GM19099 (cell line): ENCODE measurements at regions not wholly inside any gene's neighbourhood (a gene's known extent, or its start where the extent isn't known, plus 50 kb on each side); places are given as distances from the start of the nearest gene placed in this dataset.

ENCODE experiments used
- POLR2A ChIP-seq: IDR thresholded peaks from 3 replicates; pipeline ENCODE4 v1.6.1; 2011; ENCODE audit warnings: low read depth; ENCODE audit not compliant: insufficient read length; ENCODE audit errors: extremely low read depth

DNA sequence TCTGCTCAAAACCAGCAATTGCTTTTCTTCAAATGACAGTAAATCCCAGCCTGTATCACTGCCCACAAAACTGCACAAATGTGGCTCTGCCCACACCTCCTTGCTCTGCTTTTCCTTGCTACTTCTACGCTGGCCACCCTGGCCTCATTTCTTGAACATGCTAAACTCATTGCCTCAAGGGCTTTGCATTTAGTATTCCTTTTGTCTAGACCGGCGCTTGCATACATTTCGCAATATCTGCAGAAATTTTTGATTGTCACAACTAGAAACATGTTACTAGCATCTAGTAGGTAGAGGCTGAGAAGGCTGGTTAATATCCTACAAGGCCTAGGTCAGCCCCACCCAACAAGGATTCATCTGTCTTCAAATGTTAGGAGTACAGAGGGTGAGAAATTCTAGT lies 2357.8 kb downstream of the MAT2B start:
- TF ChIP-seq POLR2A = no peak

DNA sequence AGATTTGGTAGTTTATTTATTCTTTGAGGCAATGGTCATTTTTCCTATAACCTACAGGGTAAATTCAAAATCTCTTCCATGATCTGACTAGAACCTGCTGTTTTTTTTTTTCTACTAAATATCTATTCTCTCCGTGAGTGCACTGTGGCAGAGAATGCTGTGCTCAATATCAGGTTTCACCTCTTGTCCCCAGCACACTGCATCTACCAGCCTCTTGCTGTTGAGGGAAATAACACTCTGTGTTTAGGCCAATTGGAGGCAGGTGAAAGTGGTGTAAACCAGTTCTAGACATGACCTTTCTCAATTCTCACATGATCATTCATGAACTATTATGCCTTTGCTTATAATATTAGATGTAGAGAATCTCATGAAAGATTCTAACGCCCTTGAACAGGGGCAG lies 2365.9 kb downstream of the MAT2B start:
- no peak for TF ChIP-seq POLR2A

DNA sequence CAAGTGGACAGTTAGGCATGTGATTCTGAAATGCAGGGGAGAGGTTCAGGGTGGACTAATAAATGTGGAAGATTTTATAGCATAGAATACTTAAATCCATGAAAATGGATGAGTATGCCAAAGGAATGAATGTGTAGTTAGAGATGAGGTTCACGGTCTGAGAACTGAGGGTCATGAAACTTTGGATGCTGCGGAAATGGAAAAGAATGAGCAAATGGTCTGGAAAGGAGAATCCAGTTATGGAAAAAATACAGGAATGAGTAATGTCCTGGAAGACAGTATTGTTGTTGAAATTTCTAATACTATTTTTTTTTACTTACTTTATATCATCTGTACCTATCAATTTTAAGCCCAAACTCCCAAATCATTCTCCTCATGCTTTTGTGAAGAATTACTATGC lies 2369.4 kb downstream of the MAT2B start:
- TF ChIP-seq POLR2A = no peak

DNA sequence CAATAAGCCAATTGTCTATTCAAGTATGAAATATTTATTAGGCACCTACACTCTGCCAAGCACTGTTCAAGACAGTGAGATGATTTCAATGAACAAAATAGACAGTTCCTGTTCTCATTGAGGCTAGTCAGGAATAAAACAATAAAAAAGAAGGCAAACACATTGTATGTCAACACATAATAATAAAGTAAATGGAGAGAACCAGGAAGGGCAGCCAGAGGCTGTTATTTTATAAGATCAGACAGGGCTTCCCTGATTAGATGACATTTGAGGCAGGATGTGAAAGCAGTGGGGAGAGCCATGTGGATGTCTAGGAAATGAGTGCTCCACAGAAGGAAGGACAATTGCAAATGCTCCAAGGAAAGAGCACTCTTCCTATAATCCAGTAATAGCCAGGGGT lies 2371.1 kb downstream of the MAT2B start:
- no peak for TF ChIP-seq POLR2A

DNA sequence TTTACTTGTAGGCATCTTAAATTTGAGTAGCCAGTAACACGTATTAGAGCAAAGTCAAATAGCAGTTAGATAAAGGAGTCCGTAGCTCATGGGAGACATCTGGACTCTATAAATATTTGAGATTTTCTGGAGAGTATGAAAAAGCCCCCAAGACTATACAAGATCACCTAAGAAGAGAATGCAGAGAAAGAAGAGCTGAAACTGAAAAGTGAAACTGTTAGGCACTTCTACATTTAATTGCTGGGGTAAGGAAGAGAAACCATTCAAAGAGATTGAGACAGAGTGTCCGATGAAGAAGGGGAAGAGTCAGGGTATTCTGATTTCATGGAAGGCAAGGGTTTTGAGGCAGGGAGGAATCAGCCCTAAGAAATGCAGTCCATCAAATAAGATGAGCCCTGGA lies 2372.1 kb downstream of the MAT2B start:
- no peak for TF ChIP-seq POLR2A

DNA sequence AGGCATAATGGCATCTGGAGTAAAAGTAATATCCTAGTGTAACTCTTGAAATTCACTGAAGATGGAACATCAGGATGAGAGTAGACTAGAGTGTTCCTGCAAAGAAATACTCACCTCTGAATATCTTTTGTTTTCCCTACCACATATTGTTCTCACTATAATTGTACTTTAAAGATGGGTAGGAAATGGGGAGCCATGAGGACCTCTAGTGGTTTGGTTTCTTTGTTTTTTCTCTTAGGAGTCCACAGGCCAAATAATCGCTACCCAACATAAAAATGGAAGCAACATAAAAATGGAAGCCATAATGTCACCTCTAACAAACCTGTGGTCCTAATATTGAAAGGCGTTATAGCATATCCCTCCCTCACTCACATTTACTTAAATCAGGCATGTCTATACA lies 2375.8 kb downstream of the MAT2B start:
- no peak for TF ChIP-seq POLR2A

DNA sequence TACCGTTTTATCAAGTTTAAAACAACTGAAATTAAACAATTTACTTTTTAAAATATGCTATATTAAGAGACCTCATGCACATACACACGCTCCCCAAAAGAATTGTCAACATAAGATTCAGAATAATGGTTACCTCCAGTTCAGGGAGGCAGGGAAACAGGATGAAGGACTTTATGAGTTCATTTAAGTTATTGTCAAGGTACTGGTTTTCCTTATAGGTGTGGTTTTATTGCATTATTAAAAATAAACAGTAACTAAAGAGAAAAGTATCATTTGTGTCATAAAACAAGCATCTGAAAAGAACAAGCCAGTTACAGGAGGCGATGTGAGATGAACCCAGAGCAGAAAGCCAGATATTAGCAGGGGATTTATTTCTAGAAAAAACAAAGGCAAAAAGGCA lies 2376.7 kb downstream of the MAT2B start:
- TF ChIP-seq POLR2A = no peak

DNA sequence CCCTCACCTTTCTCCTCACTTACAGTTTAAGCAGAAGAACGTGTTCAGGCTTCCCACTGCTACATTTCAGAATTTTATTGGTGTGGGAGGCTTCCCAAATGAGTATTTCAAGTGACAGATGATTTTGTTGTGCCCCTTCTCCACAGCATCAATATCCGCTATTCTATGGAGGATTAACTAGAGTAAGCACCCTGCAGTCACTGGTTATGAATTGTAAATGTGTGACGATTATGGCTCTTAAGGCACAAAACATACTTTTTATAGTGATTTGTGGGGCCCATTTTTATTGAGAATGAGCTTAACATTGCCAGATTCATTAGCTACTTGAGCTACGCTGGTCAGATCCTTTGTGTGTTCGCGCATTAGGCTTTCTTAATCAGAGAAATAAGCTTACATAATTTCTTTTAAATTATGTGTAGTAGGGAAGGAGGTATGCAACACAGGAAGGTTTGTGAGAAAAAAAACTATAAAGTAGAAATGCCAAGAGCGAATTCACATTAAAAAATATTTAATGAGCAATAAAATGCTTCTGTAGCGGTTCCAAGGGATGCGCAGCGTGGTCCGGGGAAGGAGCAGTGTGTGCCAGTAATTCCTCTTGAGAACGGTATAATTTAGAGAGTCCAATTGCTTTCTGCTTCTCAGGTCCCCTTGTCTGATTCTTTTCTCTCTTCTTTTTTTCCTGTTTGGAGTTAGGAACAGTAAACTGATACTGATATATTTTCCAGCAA lies 2380.4 kb downstream of the MAT2B start:
- no peak for TF ChIP-seq POLR2A

DNA sequence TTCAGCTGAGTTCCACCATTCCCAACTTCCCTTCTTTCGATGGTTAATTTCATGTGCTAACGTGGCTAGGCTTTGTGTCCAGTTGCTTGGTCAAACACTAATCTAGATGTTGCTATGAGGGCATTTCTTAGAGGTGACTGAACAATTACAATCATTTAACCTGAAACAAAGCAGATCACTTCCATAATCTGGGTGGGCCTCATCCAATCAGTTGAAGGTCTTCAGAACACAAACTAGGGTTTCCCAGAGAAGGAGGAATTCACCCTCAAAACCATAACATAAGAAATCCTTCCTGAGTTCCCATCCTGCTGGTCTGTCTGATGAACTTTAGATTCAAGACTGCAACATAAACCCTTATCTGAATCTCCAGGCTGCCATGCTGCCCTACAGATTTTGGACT lies 2381.7 kb downstream of the MAT2B start:
- TF ChIP-seq POLR2A = no peak

DNA sequence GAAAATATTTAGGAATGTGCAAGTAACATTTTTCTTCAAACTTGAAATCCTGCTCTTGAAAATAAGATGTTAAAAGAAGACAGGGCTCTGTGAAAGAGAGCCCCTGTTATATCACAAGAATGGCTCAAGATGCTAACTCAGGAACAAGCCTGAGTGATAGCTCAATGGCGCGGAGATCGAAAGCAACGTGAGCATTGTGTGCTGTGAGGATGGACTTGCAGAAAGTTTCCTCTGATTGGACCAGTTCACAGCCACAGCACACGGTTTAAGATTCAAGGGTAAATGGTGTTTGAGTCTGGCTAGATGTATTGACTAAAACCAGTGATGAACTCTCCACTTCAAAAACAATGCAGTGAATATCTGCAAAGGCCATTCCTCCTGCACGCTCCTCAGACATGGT lies 2387.0 kb downstream of the MAT2B start:
- TF ChIP-seq POLR2A = no peak

DNA sequence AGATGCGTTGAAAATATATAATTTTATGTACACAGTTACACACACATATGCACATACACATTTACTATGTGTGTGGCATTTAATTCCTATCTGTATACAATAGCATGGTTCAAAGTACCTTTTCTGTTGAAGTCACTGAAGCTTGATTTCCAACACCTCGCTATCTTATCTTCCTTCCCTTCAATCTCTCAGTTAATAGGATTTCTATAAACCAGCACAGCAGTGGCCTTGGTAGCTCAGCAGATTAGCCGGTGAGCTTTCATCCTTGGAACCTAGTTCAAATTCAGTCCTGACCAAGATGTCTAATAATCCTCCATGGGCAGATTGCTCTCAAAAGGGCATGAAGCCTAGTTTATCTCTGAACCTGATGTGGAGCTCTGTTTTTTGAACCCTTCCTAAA lies 2389.5 kb downstream of the MAT2B start:
- TF ChIP-seq POLR2A = no peak

DNA sequence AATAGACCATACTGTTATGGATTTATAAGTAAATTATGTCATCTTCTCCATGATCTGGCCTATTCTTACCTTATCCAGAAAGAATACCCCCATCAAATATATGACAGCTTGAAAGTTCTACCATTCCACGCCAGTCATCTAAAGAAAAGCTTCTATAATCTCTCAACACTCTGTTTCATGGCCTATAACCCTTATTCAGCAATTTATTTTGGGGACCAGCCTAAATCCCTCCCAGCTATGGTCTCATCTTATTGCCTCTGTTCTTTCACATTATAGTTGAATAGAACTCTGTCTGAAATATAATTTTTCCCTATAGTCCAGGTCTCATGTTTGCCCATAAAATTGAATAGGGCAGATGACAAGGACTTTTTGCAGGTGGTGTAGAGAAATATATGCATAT lies 2387.6 kb upstream of the WWC1 start:
- TF ChIP-seq POLR2A = no peak

DNA sequence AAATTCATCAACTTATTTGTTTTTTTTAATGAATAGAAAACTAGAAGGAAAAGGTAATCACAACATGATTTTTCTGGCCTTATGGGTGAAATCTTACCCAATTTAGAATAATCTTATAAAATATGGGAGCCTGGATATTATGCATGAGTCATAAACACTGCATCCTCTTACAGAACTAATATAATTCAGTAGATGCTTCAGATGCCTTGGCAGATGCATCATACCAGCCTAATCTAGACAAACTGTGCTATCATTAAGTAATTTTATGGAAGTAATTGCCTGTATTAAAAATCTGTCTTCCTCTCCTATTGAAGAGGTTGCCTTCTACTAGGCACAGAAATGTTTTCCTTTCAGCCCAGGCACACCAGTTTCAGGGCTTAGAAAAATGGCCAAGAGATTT lies 2384.6 kb upstream of the WWC1 start:
- TF ChIP-seq POLR2A = no peak

DNA sequence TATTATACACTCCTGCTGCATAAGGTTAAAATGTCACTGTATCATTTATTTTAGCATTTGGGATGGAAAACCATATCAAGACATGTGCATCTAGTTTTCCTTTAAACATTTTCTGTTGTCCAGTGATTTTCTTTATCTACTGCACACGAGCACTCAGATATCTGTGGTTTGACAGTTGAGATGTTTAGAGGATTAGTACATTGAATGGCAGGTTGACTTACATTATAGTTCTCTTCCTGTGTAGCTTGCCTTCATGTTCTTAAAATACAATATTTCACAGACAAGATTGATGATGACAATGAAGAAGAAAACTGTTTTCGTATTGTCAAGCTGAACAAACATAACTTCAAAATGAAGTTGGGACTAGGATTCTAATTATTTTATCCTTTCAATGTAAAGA lies 2378.4 kb upstream of the WWC1 start:
- no peak for TF ChIP-seq POLR2A

DNA sequence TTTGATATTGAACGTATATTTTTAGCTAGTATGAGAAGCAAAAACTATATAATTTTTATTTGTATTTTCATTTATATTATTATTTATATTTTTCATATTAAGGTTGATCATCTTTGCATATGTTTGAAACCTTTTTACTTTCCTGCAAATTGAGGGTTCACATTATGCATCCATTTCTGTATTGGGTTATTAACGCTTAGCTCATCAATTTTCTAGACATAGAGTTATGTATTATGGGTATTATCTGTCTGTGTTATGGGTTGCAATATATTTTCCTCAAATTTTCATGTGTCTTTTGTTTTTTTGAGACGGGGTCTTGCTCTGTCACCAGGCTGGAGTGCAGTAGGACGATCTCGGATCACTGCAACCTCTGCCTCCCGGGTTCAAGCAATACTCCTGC lies 2377.0 kb upstream of the WWC1 start:
- no peak for TF ChIP-seq POLR2A

DNA sequence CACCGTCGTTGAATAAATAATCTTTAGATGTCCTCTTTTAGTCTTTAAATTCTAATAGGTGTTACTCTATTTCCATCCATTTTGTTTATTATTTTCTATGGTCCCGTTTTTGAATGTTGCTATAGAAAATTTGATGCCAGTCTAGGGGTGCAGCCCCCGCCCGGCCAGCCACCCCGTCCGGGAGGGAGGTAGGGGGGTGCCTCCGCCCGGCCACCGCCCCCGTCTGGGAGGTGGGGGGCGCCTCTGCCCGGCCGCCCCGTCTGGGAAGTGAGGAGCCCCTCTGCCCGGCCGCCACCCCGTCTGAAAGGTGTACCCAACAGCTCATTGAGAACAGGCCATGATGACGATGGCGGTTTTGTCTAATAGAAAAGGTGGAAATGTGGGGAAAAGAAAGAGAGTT lies 2372.2 kb upstream of the WWC1 start:
- no peak for TF ChIP-seq POLR2A

DNA sequence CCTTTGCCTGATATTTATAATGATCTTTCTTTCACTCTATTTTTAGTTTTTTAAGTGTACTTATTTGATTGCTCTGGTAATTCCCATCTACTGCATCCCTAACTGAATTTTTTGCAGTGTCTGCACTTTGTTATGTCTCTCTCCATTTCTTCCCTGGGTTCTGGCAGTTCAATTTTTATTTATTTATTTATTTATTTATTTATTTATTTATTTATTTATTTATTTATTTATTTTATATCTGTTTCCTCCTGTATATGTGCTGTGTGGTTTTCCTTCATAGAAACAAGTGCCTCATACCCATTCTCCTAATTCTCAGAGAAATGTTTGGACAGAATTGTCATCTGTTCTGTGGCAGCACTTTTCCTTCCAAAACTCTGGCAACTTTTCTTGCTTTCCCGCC lies 2370.8 kb upstream of the WWC1 start:
- no peak for TF ChIP-seq POLR2A

DNA sequence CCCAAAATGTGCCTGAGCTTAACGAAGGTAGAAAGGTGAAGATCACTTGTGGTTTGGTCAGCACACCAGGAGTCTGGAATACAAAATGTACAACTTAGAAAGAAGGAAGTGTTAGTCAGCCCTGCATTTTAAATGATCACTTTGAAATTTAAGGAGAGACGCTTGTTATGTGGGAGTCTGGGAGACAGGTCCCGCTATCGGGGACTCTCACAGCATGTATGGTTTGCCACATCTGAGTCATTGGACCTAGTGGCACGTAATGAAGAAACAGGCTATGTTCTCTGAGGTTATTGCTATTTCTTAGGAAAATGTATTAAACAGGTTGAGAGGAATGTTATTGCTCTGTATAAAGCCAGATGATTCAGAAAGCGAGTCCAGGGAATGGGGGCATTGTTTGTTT lies 2362.5 kb upstream of the WWC1 start:
- no peak for TF ChIP-seq POLR2A

DNA sequence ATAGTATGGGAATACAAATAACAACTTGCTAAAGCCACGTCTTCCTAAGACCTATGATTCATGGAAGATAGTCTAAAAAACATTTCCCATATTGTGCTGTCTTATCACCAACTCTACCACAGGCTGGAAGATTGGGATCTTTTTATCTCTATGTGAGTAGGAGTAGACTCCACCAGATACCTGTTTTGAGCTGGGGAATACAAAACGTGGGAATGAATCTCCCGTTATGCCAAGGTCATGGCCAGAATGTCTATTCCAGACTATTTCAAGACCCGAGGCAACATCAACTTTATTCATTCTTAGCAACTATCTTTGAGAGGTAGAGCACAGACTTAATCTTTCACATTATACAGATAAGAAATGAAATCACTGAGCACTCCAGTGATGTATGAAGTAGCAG lies 2350.9 kb upstream of the WWC1 start:
- no peak for TF ChIP-seq POLR2A
